Suprapubic skin (tissue), 4 donors: ENCODE measurements at regions not wholly inside any gene's neighbourhood (a gene's known extent, or its start where the extent isn't known, plus 50 kb on each side); places are given as distances from the start of the nearest gene placed in this dataset.

Experiments
- DNase-seq, 2 donors: peaks; one replicate each; pipeline ENCODE4 v3.0.0-alpha.2; 2019; ENCODE audit warnings: low spot score in 2 of 2
- H3K27ac ChIP-seq: fragments of 200-600 bp; sonication (generic); one replicate; pipeline ENCODE4 v1.5.1; 2019
- H3K27me3 ChIP-seq: fragments of 200-600 bp; sonication (generic); one replicate; pipeline ENCODE4 v1.5.1; 2019
- H3K36me3 ChIP-seq: fragments of 200-600 bp; sonication (generic); one replicate; pipeline ENCODE4 v1.5.1; 2019
- H3K4me1 ChIP-seq: fragments of 200-600 bp; sonication (generic); one replicate; pipeline ENCODE4 v1.5.1; 2019
- H3K4me3 ChIP-seq: fragments of 200-600 bp; sonication (generic); one replicate; pipeline ENCODE4 v1.5.1; 2019; ENCODE audit warnings: mild to moderate bottlenecking
- H3K9me3 ChIP-seq: fragments of 200-600 bp; sonication (generic); one replicate; pipeline ENCODE4 v1.5.1; 2019
- CTCF ChIP-seq, 2 donors: fragments of 200-600 bp in 1 of 2; fragments of 450-650 bp in 1 of 2; sonication (generic) in 1 of 2; IDR thresholded peaks; one replicate each; pipeline ENCODE4 v1.5.1; 2016 to 2019; ENCODE audit warnings: antibody characterized with exemption in 2 of 2, mild to moderate bottlenecking in 1 of 2, moderate library complexity in 1 of 2
- EP300 ChIP-seq: sonication (generic); formaldehyde crosslinking; IDR thresholded peaks from one replicate; pipeline ENCODE4 v1.6.1; 2017; ENCODE audit warnings: antibody characterized with exemption
- POLR2A ChIP-seq, 2 donors: fragments of 450-650 bp; IDR thresholded peaks; one replicate each; pipeline ENCODE4 v1.6.1; 2017; ENCODE audit warnings: antibody characterized with exemption in 2 of 2, mild to moderate bottlenecking in 2 of 2, moderate library complexity in 2 of 2
- POLR2AphosphoS5 ChIP-seq, 3 donors: sonication (generic); formaldehyde crosslinking; IDR thresholded peaks; one replicate each; pipeline ENCODE4 v1.6.1; 2017; ENCODE audit warnings: antibody characterized with exemption in 3 of 3
- WGBS: methylation state at CpG from one replicate; pipeline ENCODE4 v1.1.5; 2018; 5-methylcytosine and 5-hydroxymethylcytosine counted together

- 30% methylated on average over 7 of the region's 7 CpGs for WGBS
These were observed 667.0 kb downstream of the TSN start for GRCh38 chr2:122422384-122422991.

GRCh38 chr2:122423934-122424333, 668.5 kb downstream of the TSN start:
- no peak for TF ChIP-seq CTCF (IDR thresholded peaks at IDR 0.05)
- no peaks in the 10 kb centered on the region for H3K36me3 ChIP-seq
- DNase-seq, result no peak
- peaks cover 3% of the 10 kb centered on the region for H3K9me3 ChIP-seq
- no peaks in the 10 kb centered on the region for H3K4me1 ChIP-seq
- no peak overlapping the region for H3K4me3 ChIP-seq
- H3K27ac ChIP-seq, result no peak overlapping the region
- no peaks in the 10 kb centered on the region for H3K27me3 ChIP-seq
- WGBS, result 86% methylated on average over 4 of the region's 4 CpGs

More at GRCh38 chr2:122422384-122422991, 667.0 kb downstream of the TSN start:
- H3K4me3 ChIP-seq, result no peak overlapping the region
- H3K4me1 ChIP-seq, result no peaks in the 10 kb centered on the region
- no peak for DNase-seq
- no peaks in the 10 kb centered on the region for H3K27me3 ChIP-seq
- no peaks in the 10 kb centered on the region for H3K36me3 ChIP-seq
- no peak overlapping the region for H3K27ac ChIP-seq
- TF ChIP-seq POLR2AphosphoS5 (IDR thresholded peaks at IDR 0.05) (no peak), EP300 (no peak), CTCF (IDR thresholded peaks at IDR 0.05) (no peak), POLR2A (IDR thresholded peaks at IDR 0.05) (no peak)
- H3K9me3 ChIP-seq, result peaks cover 3% of the 10 kb centered on the region

- no peaks in the 10 kb centered on the region for H3K4me1 ChIP-seq
These were observed 677.8 kb downstream of the TSN start for GRCh38 chr2:122433123-122433754.

GRCh38 chr2:122445003-122445402, 689.6 kb downstream of the TSN start:
- H3K36me3 ChIP-seq, result no peaks in the 10 kb centered on the region
- 26% methylated on average over 1 of the region's 1 CpG for WGBS
- no peaks in the 10 kb centered on the region for H3K27me3 ChIP-seq
- no peaks in the 10 kb centered on the region for H3K9me3 ChIP-seq
- H3K27ac ChIP-seq, result no peak overlapping the region
- DNase-seq, result no peak
- H3K4me1 ChIP-seq, result no peaks in the 10 kb centered on the region
- TF ChIP-seq EP300 (no peak), POLR2AphosphoS5 (IDR thresholded peaks at IDR 0.05) (no peak), CTCF (IDR thresholded peaks at IDR 0.05) (no peak), POLR2A (IDR thresholded peaks at IDR 0.05) (no peak)
- H3K4me3 ChIP-seq, result no peak overlapping the region

More at GRCh38 chr2:122433123-122433754, 677.8 kb downstream of the TSN start:
- WGBS, result 91% methylated on average over 8 of the region's 8 CpGs
- DNase-seq, result no peak
- Histone ChIP-seq H3K4me3 (no peak overlapping the region), H3K27me3 (no peaks in the 10 kb centered on the region), H3K27ac (no peak overlapping the region), H3K9me3 (no peaks in the 10 kb centered on the region), H3K36me3 (no peaks in the 10 kb centered on the region)
- no peak for TF ChIP-seq POLR2AphosphoS5 (IDR thresholded peaks at IDR 0.05)
- TF ChIP-seq CTCF (IDR thresholded peaks at IDR 0.05), result no peak
- no peak for TF ChIP-seq EP300
- TF ChIP-seq POLR2A (IDR thresholded peaks at IDR 0.05), result no peak

- H3K4me1 ChIP-seq, result no peaks in the 10 kb centered on the region
- WGBS, result 90% methylated on average over 4 of the region's 4 CpGs
These were observed 691.3 kb downstream of the TSN start for GRCh38 chr2:122446761-122447160.

More at GRCh38 chr2:122446761-122447160, 691.3 kb downstream of the TSN start:
- Histone ChIP-seq H3K4me3 (no peak overlapping the region), H3K27me3 (no peaks in the 10 kb centered on the region), H3K27ac (no peak overlapping the region), H3K36me3 (no peaks in the 10 kb centered on the region), H3K9me3 (no peaks in the 10 kb centered on the region)
- TF ChIP-seq CTCF (IDR thresholded peaks at IDR 0.05) (no peak), EP300 (no peak), POLR2AphosphoS5 (IDR thresholded peaks at IDR 0.05) (no peak), POLR2A (IDR thresholded peaks at IDR 0.05) (no peak)
- DNase-seq, result no peak
